SK-N-SH (cell line): ENCODE measurements at regions not wholly inside any gene's neighbourhood (a gene's known extent, or its start where the extent isn't known, plus 50 kb on each side); places are given as distances from the start of the nearest gene placed in this dataset.

Experiments
- CTCF ChIA-PET: fragments of 300-600, 350-600 bp; formaldehyde crosslinking; extraction: SDS; loops from one replicate; lab custom pipeline; 2021; lab: Yijun Ruan, JAX
- POLR2A ChIA-PET: fragments of 350-600 bp; sonication (Branson Sonifier 250); formaldehyde crosslinking; extraction: SDS; loops from one replicate; lab custom pipeline; 2020; ENCODE audit warnings: antibody characterized with exemption, inconsistent platforms; lab: Yijun Ruan, JAX
- DNase-seq: peaks from one replicate; pipeline ENCODE4 v3.0.0; 2012
- H2AFZ ChIP-seq: fragments of 200-600 bp; sonication (generic); 2 replicates; pipeline ENCODE4 v1.8.1; 2016; ENCODE audit warnings: antibody characterized with exemption, mild to moderate bottlenecking, low read depth
- H3F3A ChIP-seq: fragments of 200-600 bp; sonication (generic); replicated peaks from 2 replicates; pipeline ENCODE3; 2016; ENCODE audit warnings: antibody characterized with exemption, mild to moderate bottlenecking; ENCODE audit not compliant: insufficient read depth
- H3K27ac ChIP-seq, 2 experiments: fragments of 200-500 bp in 1 of 2; fragments of 200-600 bp in 1 of 2; sonication (Bioruptor generic) in 1 of 2; sonication (generic), shearing (Covaris generic) in 1 of 2; 2 replicates each; pipeline versions ENCODE4 v1.5.1 to v1.6.1; 2014 to 2016; ENCODE audit warnings: low read depth in 2 of 2, inconsistent platforms in 1 of 2, low read length in 1 of 2, mild to moderate bottlenecking in 1 of 2, mixed read lengths in 1 of 2
- H3K27me3 ChIP-seq: fragments of 200-600 bp; sonication (generic), shearing (Covaris generic); 2 replicates; pipeline ENCODE4 v1.6.1; 2016; ENCODE audit warnings: mixed run types; ENCODE audit not compliant: insufficient read depth
- H3K36me3 ChIP-seq, 2 experiments: fragments of 200-500 bp in 1 of 2; fragments of 200-600 bp in 1 of 2; sonication (Bioruptor generic) in 1 of 2; sonication (generic) in 1 of 2; replicated peaks in 1 of 2; 2 replicates each; pipeline versions ENCODE3 to v1.5.1; 2014 to 2016; ENCODE audit warnings: low read length in 1 of 2, mild to moderate bottlenecking in 1 of 2; ENCODE audit not compliant: insufficient read depth in 2 of 2, control insufficient read depth in 1 of 2
- H3K4me1 ChIP-seq, 2 experiments: fragments of 200-500 bp in 1 of 2; fragments of 200-600 bp in 1 of 2; sonication (Bioruptor generic) in 1 of 2; sonication (generic), shearing (Covaris generic) in 1 of 2; 2 replicates each; pipeline versions ENCODE4 v1.5.1 to v1.6.1; 2014 to 2016; ENCODE audit warnings: low read depth in 1 of 2, low read length in 1 of 2, mixed run types in 1 of 2; ENCODE audit not compliant: insufficient read depth in 2 of 2, control insufficient read depth in 1 of 2
- H3K4me2 ChIP-seq: fragments of 200-600 bp; sonication (generic), shearing (Covaris generic); 2 replicates; pipeline ENCODE4 v1.6.1; 2017; ENCODE audit warnings: mixed run types
- H3K4me3 ChIP-seq, 2 experiments: fragments of 200-500 bp in 1 of 2; fragments of 200-600 bp in 1 of 2; sonication (Bioruptor generic) in 1 of 2; sonication (generic), shearing (Covaris generic) in 1 of 2; 2 replicates each; pipeline versions ENCODE4 v1.5.1 to v1.8.1; 2014 to 2016; ENCODE audit warnings: low read depth in 2 of 2, inconsistent platforms in 1 of 2, low read length in 1 of 2, mild to moderate bottlenecking in 1 of 2, mixed read lengths in 1 of 2, moderate library complexity in 1 of 2
- H3K79me2 ChIP-seq: fragments of 200-600 bp; sonication (generic); 2 replicates; pipeline ENCODE4 v1.8.1; 2017; ENCODE audit warnings: mild to moderate bottlenecking; ENCODE audit not compliant: insufficient read depth
- H3K9ac ChIP-seq: fragments of 200-600 bp; sonication (generic); 2 replicates; pipeline ENCODE4 v1.6.1; 2017; ENCODE audit warnings: mixed run types
- H3K9me2 ChIP-seq: fragments of 200-600 bp; sonication (generic); 2 replicates; pipeline ENCODE4 v1.6.1; 2017; ENCODE audit warnings: mixed run types
- H3K9me3 ChIP-seq: fragments of 200-600 bp; sonication (generic); 2 replicates; pipeline ENCODE4 v1.6.1; 2017; ENCODE audit warnings: mixed run types, mild to moderate bottlenecking, moderate library complexity
- H4K20me1 ChIP-seq: fragments of 200-600 bp; sonication (generic); 2 replicates; pipeline ENCODE4 v1.6.1; 2017; ENCODE audit warnings: mild to moderate bottlenecking, mixed run types; ENCODE audit not compliant: insufficient read depth
- EP300 ChIP-seq, 2 experiments: IDR thresholded peaks; 2 replicates each; pipeline versions ENCODE4 v1.4.0 to v1.6.1; 2012; ENCODE audit warnings: borderline replicate concordance in 1 of 2, low read depth in 1 of 2, low read length in 1 of 2
- FOSL2 ChIP-seq: IDR thresholded peaks from 2 replicates; pipeline ENCODE4 v1.4.0; 2012; ENCODE audit warnings: low read depth, mild to moderate bottlenecking, moderate library complexity, borderline replicate concordance
- GATA2 ChIP-seq: sonication (generic); formaldehyde crosslinking; IDR thresholded peaks from 2 replicates; pipeline ENCODE4 v1.5.0; 2020; ENCODE audit warnings: mild to moderate bottlenecking, missing genetic modification reagents
- MEF2A ChIP-seq: IDR thresholded peaks from 2 replicates; pipeline ENCODE4 v1.4.0; 2012; ENCODE audit warnings: low read depth, borderline replicate concordance
- MXI1 ChIP-seq: IDR thresholded peaks from 2 replicates; pipeline ENCODE4 v1.6.1; 2012; ENCODE audit warnings: mild to moderate bottlenecking, low read depth, low read length, improper control_type of control experiment
- NFIC ChIP-seq: IDR thresholded peaks from 2 replicates; pipeline ENCODE4 v1.4.0; 2012; ENCODE audit warnings: borderline replicate concordance
- NRF1 ChIP-seq: IDR thresholded peaks from 2 replicates; pipeline ENCODE4 v1.6.1; 2012; ENCODE audit warnings: low read depth, mild to moderate bottlenecking, low read length
- POLR2AphosphoS5 ChIP-seq: IDR thresholded peaks from 2 replicates; pipeline ENCODE4 v1.6.1; 2012; ENCODE audit warnings: low read depth, low read length
- REST ChIP-seq: IDR thresholded peaks from 2 replicates; pipeline ENCODE4 v1.6.1; 2012; ENCODE audit warnings: mild to moderate bottlenecking, low read depth, low read length, moderate library complexity
- RFX5 ChIP-seq: IDR thresholded peaks from 2 replicates; pipeline ENCODE4 v1.6.1; 2012; ENCODE audit warnings: mild to moderate bottlenecking, improper control_type of control experiment, low read length
- RXRA ChIP-seq: IDR thresholded peaks from 2 replicates; pipeline ENCODE4 v1.4.0; 2012; ENCODE audit warnings: low read depth, mild to moderate bottlenecking, borderline replicate concordance
- WGBS: methylation state at CpG from one replicate; pipeline ENCODE4 v1.1.6; 2017; ENCODE audit warnings: low lambda C conversion rate; 5-methylcytosine and 5-hydroxymethylcytosine counted together

GRCh38 chr6:40928763-40929162 lies 110.3 kb downstream of the UNC5CL start:
- Histone ChIP-seq H3K27me3 (no peaks in the 10 kb centered on the region), H4K20me1 (no peaks in the 10 kb centered on the region), H3F3A (no peaks in the 10 kb centered on the region), H3K79me2 (no peaks in the 10 kb centered on the region), H3K4me2 (no peak overlapping the region), H3K36me3 (no peaks in the 10 kb centered on the region), H3K9me2 (no peaks in the 10 kb centered on the region), H3K27ac (no peak overlapping the region), H3K9ac (no peak overlapping the region), H3K4me1 (no peaks in the 10 kb centered on the region; a peak in 1 of 4 replicates), H3K9me3 (no peaks in the 10 kb centered on the region), H2AFZ (no peak overlapping the region), H3K4me3 (no peak overlapping the region)
- no peak for DNase-seq
- no peak for TF ChIP-seq RXRA
- CTCF ChIA-PET = no interaction called here
- WGBS = 80% methylated on average over 3 of the region's 3 CpGs
- POLR2A ChIA-PET = no interaction called here

GRCh38 chr6:40928307-40928706 lies 110.7 kb downstream of the UNC5CL start:
- Histone ChIP-seq H3K9me2 (no peaks in the 10 kb centered on the region), H3K9me3 (no peaks in the 10 kb centered on the region), H3K4me2 (no peak overlapping the region), H3K27ac (no peak overlapping the region), H2AFZ (no peak overlapping the region), H3K9ac (no peak overlapping the region), H3K36me3 (no peaks in the 10 kb centered on the region), H4K20me1 (no peaks in the 10 kb centered on the region), H3K4me3 (no peak overlapping the region), H3K4me1 (no peaks in the 10 kb centered on the region; a peak in 1 of 4 replicates), H3K27me3 (no peaks in the 10 kb centered on the region), H3F3A (no peaks in the 10 kb centered on the region), H3K79me2 (no peaks in the 10 kb centered on the region)
- POLR2A ChIA-PET = no interaction called here
- CTCF ChIA-PET = interaction anchor here (2.1 kb wide), 1 partner anchor 12 kb away, joined by 5 read pairs; no protein-coding TSS in a partner anchor
- TF ChIP-seq FOSL2 (no peak), RFX5 (no peak), EP300 (IDR thresholded peaks at IDR 0.05; ENCODE audit: borderline replicate concordance in 1 of 2, low read depth in 1 of 2, low read length in 1 of 2) (no peak), NFIC (no peak), MEF2A (no peak), GATA2 (no peak), NRF1 (no peak), REST (no peak), POLR2AphosphoS5 (no peak), MXI1 (no peak)
- no peak for DNase-seq
- WGBS = 32% methylated on average over 1 of the region's 1 CpG
